IPS-18a (cell line): ENCODE measurements at regions not wholly inside any gene's neighbourhood (a gene's known extent, or its start where the extent isn't known, plus 50 kb on each side); places are given as distances from the start of the nearest gene placed in this dataset.

ENCODE experiments used
- H3K27ac ChIP-seq: one replicate; pipeline ENCODE4 v1.5.1; 2013; ENCODE audit warnings: low read length
- H3K27me3 ChIP-seq: one replicate; pipeline ENCODE4 v1.6.1; 2013; ENCODE audit warnings: mild to moderate bottlenecking, low read length; ENCODE audit not compliant: control insufficient read depth, insufficient read depth
- H3K36me3 ChIP-seq: one replicate; pipeline ENCODE4 v1.6.1; 2013; ENCODE audit warnings: low read depth, low read length; ENCODE audit not compliant: control insufficient read depth
- H3K4me1 ChIP-seq: one replicate; pipeline ENCODE4 v1.6.1; 2013; ENCODE audit warnings: low read depth, low read length; ENCODE audit not compliant: control insufficient read depth
- H3K4me3 ChIP-seq: one replicate; pipeline ENCODE4 v1.5.1; 2013; ENCODE audit warnings: low read length
- H3K9ac ChIP-seq: one replicate; pipeline ENCODE4 v1.6.1; 2013; ENCODE audit warnings: mild to moderate bottlenecking, low read length, moderate library complexity
- H3K9me3 ChIP-seq: one replicate; pipeline ENCODE4 v1.6.1; 2013; ENCODE audit warnings: low read depth, low read length; ENCODE audit not compliant: control insufficient read depth

DNA sequence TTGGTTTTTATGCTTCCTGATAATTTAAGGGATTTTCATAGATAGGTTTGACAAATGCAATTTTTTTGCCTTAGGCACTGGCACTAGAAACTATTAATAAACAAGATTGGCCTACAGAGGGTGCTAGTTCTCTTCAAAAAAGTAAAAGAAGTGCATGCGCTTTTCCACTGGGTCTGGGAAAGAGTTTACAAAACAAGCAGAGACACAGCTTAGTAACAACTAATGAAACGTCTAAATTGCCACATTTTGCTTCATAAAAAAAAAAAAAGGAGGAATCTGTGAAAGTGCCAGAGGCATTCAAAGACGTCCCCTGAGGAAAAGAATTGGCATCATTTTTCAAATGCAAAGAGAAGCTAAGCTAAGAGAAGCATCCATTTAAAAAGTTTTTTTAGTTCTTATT is 58.3 kb upstream of the EEA1 start:
- Histone ChIP-seq H3K27ac (no peak overlapping the region), H3K36me3 (no peaks in the 10 kb centered on the region), H3K27me3 (no peaks in the 10 kb centered on the region), H3K9me3 (no peaks in the 10 kb centered on the region), H3K4me1 (no peaks in the 10 kb centered on the region), H3K4me3 (no peak overlapping the region), H3K9ac (no peak overlapping the region)

- no peak overlapping the region for H3K4me3 ChIP-seq
- H3K4me1 ChIP-seq: no peaks in the 10 kb centered on the region
- H3K9me3 ChIP-seq: no peaks in the 10 kb centered on the region
- H3K9ac ChIP-seq: no peak overlapping the region
- H3K27ac ChIP-seq: no peak overlapping the region
- no peaks in the 10 kb centered on the region for H3K27me3 ChIP-seq
- no peaks in the 10 kb centered on the region for H3K36me3 ChIP-seq
These were observed 58.9 kb upstream of the EEA1 start for GRCh38 chr12:92987846-92988621.

DNA sequence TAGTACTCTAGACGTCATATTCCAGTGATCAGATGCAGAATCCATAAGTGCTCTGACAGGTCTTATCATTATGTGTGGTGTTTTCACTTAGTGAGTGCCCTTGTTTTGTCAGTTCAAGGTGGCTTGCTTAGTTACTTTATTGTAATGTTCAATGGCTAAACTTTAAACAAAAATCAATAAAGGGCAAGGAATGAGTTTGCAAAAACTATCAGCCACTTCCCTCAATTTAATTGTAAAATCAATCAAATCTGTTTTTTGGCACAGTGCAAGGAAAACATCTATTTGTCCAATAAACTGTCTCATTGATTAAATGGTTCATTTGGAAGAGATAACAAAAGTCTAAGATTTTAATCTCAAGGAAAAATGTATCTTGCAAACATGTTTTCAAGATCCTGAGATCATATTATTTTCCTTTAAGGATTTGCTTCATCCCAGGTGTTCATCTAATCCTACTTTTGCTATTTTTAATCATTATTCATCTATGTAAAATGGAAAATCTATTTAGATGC is 59.6 kb upstream of the EEA1 start:
- Histone ChIP-seq H3K9ac (no peak overlapping the region), H3K27ac (no peak overlapping the region), H3K36me3 (no peaks in the 10 kb centered on the region), H3K27me3 (no peaks in the 10 kb centered on the region), H3K9me3 (no peaks in the 10 kb centered on the region), H3K4me1 (no peaks in the 10 kb centered on the region), H3K4me3 (no peak overlapping the region)

- H3K4me3 ChIP-seq: no peak overlapping the region
- H3K36me3 ChIP-seq: no peaks in the 10 kb centered on the region
- no peak overlapping the region for H3K27ac ChIP-seq
- no peaks in the 10 kb centered on the region for H3K27me3 ChIP-seq
- H3K4me1 ChIP-seq: no peaks in the 10 kb centered on the region
- H3K9ac ChIP-seq: no peak overlapping the region
- H3K9me3 ChIP-seq: no peaks in the 10 kb centered on the region
These were observed 60.8 kb upstream of the EEA1 start for GRCh38 chr12:92989715-92990484.

DNA sequence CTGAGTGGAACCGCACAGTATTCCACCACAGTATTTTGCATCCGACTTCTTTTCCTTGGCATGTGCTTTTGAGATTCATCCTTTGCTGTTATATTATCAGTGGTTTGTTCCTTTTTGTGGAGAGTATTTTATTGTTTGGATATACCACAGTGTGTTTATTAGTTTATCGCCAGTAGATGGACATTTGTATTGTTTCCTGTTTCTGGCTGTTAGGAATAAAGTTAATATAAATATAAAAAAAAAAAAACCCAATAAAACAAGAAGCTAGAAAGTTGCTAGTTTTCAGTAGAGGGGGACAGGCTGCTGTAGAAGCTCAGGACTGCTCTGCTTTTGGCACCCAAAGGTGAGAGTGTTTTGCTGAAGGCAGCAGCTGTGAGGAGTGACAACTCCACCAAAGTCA is 62.0 kb upstream of the EEA1 start:
- H3K4me3 ChIP-seq: no peak overlapping the region
- H3K9ac ChIP-seq: no peak overlapping the region
- H3K4me1 ChIP-seq: no peaks in the 10 kb centered on the region

GRCh38 chr12:92992041-92992440 is 62.9 kb upstream of the EEA1 start:
- Histone ChIP-seq H3K9ac (no peak overlapping the region), H3K4me3 (no peak overlapping the region), H3K9me3 (no peaks in the 10 kb centered on the region), H3K36me3 (no peaks in the 10 kb centered on the region), H3K4me1 (no peaks in the 10 kb centered on the region), H3K27me3 (no peaks in the 10 kb centered on the region), H3K27ac (no peak overlapping the region)

More for the DNA sequence above, 62.0 kb upstream of the EEA1 start:
- Histone ChIP-seq H3K27me3 (no peaks in the 10 kb centered on the region), H3K9me3 (no peaks in the 10 kb centered on the region), H3K27ac (no peak overlapping the region), H3K36me3 (no peaks in the 10 kb centered on the region)

GRCh38 chr12:92993259-92993658 is 64.2 kb upstream of the EEA1 start:
- no peaks in the 10 kb centered on the region for H3K36me3 ChIP-seq
- H3K4me3 ChIP-seq: no peak overlapping the region
- H3K9me3 ChIP-seq: no peaks in the 10 kb centered on the region
- H3K9ac ChIP-seq: no peak overlapping the region
- no peaks in the 10 kb centered on the region for H3K4me1 ChIP-seq
- H3K27me3 ChIP-seq: no peaks in the 10 kb centered on the region
- H3K27ac ChIP-seq: no peak overlapping the region

DNA sequence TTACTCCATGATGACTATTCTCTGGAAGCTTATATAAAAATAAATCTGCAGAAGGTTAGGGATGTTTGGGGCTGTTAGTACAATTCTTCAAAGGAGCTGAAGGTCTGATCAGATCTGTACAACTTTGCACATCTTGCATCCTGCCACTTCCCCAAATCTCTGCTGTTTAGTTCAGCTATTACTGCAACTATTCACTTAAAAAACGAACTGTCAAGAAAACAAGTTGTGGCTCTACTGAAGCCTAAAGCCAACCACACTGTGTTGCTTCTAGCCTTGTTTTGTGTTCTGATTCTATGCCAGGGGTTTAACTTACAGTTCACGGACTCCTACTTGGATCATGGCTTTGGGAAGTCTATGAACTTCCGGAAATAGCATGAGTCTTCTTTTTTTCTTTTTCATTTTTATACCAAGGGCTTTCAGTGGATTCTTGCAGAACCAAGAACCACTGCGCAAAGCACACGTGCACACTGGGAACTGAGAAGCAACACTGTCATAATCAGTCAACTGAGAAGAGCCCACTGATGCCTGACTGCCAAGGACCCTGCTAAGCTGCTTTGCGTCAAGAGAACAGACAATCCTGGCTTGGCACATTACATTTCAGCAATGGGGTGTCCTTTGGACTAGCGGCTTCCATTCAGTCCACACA is 66.3 kb upstream of the EEA1 start:
- Histone ChIP-seq H3K9me3 (no peaks in the 10 kb centered on the region), H3K27me3 (no peaks in the 10 kb centered on the region), H3K27ac (no peak overlapping the region), H3K4me1 (no peaks in the 10 kb centered on the region), H3K4me3 (no peak overlapping the region), H3K36me3 (no peaks in the 10 kb centered on the region), H3K9ac (no peak overlapping the region)

DNA sequence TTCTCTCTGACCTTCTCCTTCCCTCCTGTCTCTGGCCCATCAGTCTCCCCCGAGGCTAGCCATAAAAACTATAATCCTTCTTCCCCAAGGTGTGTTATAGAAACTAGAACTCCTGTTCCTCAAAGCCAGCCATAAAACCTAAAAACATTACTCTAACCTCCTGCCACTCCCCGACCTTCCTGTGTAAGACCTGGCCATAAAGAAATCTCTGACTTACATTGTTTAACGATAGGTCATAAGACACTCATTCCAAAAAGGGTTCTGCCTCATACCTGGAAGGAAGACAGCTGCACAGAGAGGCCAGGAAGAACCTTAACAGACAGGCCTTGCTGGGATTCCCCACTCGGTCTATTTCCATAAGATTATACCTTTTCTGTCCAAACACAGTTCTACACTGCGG is 70.9 kb upstream of the EEA1 start:
- Histone ChIP-seq H3K9me3 (no peaks in the 10 kb centered on the region), H3K27ac (no peak overlapping the region), H3K4me3 (no peak overlapping the region), H3K36me3 (no peaks in the 10 kb centered on the region), H3K9ac (no peak overlapping the region), H3K4me1 (no peaks in the 10 kb centered on the region), H3K27me3 (no peaks in the 10 kb centered on the region)

DNA sequence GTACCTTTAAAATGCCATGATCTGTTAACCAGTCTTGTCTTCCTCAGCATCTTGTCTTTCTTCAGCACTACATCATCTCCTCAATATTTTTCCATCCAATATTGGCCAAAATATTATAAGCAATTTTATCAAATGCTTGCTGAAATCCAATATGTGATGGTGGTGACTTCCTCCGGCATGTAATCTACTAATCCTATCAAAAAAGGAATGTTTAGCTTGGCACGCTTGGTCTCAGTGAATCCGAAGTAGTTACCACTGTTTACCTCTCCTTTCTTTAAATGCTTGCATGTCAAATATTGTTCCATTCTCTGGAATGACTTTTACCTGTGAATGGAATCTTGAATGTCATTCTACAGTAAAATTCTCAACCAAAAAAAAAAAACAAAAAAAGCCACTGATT is 72.3 kb upstream of the EEA1 start:
- H3K27ac ChIP-seq: no peak overlapping the region
- no peaks in the 10 kb centered on the region for H3K9me3 ChIP-seq
- no peaks in the 10 kb centered on the region for H3K4me1 ChIP-seq
- H3K36me3 ChIP-seq: no peaks in the 10 kb centered on the region
- H3K27me3 ChIP-seq: no peaks in the 10 kb centered on the region
- no peak overlapping the region for H3K9ac ChIP-seq
- H3K4me3 ChIP-seq: no peak overlapping the region

- no peak overlapping the region for H3K9ac ChIP-seq
- no peak overlapping the region for H3K27ac ChIP-seq
- no peak overlapping the region for H3K4me3 ChIP-seq
- no peaks in the 10 kb centered on the region for H3K36me3 ChIP-seq
- no peaks in the 10 kb centered on the region for H3K27me3 ChIP-seq
- H3K4me1 ChIP-seq: peaks cover 9% of the 10 kb centered on the region
- no peaks in the 10 kb centered on the region for H3K9me3 ChIP-seq
These were observed 73.4 kb upstream of the EEA1 start for GRCh38 chr12:93002293-93003054.
